Esophagus muscularis mucosa (tissue), 4 donors: ENCODE measurements at regions not wholly inside any gene's neighbourhood (a gene's known extent, or its start where the extent isn't known, plus 50 kb on each side); places are given as distances from the start of the nearest gene placed in this dataset.

Experiments used
- DNase-seq: peaks from one replicate; pipeline ENCODE4 v3.0.0-alpha.2; 2017; ENCODE audit errors: extremely low spot score
- H3K27ac ChIP-seq, 4 donors: fragments of 200-600 bp; sonication (generic); replicated peaks in 1 of 4; 1 replicate in 3 of 4; 2 replicates in 1 of 4; pipeline ENCODE4 v1.5.1; 2016 to 2019; ENCODE audit warnings: mild to moderate bottlenecking in 1 of 4
- H3K27me3 ChIP-seq, 4 donors: fragments of 200-600 bp; sonication (generic); one replicate each; pipeline versions ENCODE4 v1.5.1 to v1.6.0; 2016 to 2019
- H3K36me3 ChIP-seq, 4 donors: fragments of 200-600 bp; sonication (generic); one replicate each; pipeline ENCODE4 v1.5.1; 2016 to 2019
- H3K4me1 ChIP-seq, 4 donors: fragments of 200-600 bp; sonication (generic); one replicate each; pipeline ENCODE4 v1.5.1; 2016 to 2019
- H3K4me3 ChIP-seq, 4 donors: fragments of 200-600 bp; sonication (generic); 1 replicate in 2 of 4; 2 replicates in 2 of 4; pipeline ENCODE4 v1.5.1; 2016 to 2019; ENCODE audit warnings: mild to moderate bottlenecking in 4 of 4, moderate library complexity in 1 of 4
- H3K9me3 ChIP-seq, 4 donors: fragments of 200-600 bp; sonication (generic); 1 replicate in 3 of 4; 2 replicates in 1 of 4; pipeline ENCODE4 v1.5.1; 2016 to 2019
- CTCF ChIP-seq, 3 experiments: fragments of 200-600 bp in 2 of 3; fragments of 450-650 bp in 1 of 3; sonication (generic) in 2 of 3; IDR thresholded peaks; one replicate each; pipeline ENCODE4 v1.5.1; 2017 to 2019; ENCODE audit warnings: antibody characterized with exemption in 3 of 3, mild to moderate bottlenecking in 2 of 3, moderate library complexity in 1 of 3
- EP300 ChIP-seq: sonication (generic); formaldehyde crosslinking; IDR thresholded peaks from one replicate; pipeline ENCODE4 v1.6.1; 2017; ENCODE audit warnings: antibody characterized with exemption
- POLR2A ChIP-seq: fragments of 450-650 bp; IDR thresholded peaks from one replicate; pipeline ENCODE4 v1.6.1; 2017; ENCODE audit warnings: antibody characterized with exemption, moderate library complexity, mild to moderate bottlenecking, low read depth
- POLR2AphosphoS5 ChIP-seq, 2 donors: sonication (generic); formaldehyde crosslinking; IDR thresholded peaks; one replicate each; pipeline ENCODE4 v1.6.1; 2017; ENCODE audit warnings: antibody characterized with exemption in 2 of 2
- WGBS: methylation state at CpG from one replicate; pipeline ENCODE4 v1.1.5; 2018; 5-methylcytosine and 5-hydroxymethylcytosine counted together
- intact Hi-C: fragments of 100-400 bp; cut with DNase I; formaldehyde crosslinking; loops from one replicate; pipeline ENCODE4 v1.15.1; 2023
- small RNA-seq, 3 donors: library from RNA; depleted of rRNA; stranded (forward); fragments of <200 nt; gene quantifications; one replicate each; pipeline ENCODE3, GENCODE V24; 2016

DNA sequence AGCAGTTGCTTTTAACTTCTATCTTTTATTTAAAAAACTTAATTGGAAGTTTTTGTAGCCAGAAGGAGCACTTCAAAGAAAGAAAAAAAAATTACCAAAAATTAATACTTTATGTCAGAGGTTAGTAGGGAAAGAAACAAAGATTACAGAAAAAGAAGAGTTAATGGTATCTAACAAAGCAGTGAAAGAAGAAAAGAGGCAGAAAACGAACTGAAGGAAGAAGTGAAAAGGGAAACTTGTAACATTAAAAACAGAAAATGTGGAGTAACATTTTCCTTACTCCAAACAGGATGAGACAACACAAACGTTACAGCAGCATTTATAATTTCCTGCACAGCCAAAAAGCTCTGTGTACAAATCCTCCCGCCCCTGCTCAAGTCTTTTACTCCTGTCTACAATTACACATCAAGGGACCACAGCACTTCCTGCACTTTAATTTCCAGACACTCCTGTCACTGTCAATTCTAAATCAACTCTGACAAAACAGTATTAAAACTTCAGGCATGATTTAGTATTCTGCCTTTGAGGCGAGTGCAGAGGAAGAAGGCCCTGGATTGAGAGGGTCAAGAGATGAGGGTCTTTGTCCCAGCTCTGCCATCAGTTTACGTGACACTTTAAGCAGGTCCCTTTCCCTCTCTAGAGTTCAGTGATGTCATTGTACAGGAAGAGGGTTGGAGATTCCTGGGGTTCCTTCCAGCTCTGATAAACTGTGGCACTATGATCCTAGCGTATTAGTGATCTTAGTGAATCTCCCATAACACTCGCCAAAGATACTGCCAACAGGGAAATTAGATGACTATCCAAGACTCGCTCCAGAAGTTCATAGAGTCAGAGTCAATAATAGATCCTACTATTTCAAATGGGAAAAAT, 53.2 kb upstream of the LSM14A start:
- DNase-seq, result no peak
- peaks cover 0 to 36% (median 2%) of the 10 kb centered on the region in 4 donors for H3K27me3 ChIP-seq
- no peak overlapping the region for H3K27ac ChIP-seq
- intact Hi-C loops, result no loop called here
- no peaks in the 10 kb centered on the region for H3K36me3 ChIP-seq
- WGBS, result 56% methylated on average over 8 of the region's 8 CpGs
- no peaks in the 10 kb centered on the region for H3K4me1 ChIP-seq
- TF ChIP-seq CTCF (IDR thresholded peaks at IDR 0.05) (no peak), POLR2A (no peak), EP300 (no peak), POLR2AphosphoS5 (IDR thresholded peaks at IDR 0.05) (no peak)
- no peak overlapping the region for H3K4me3 ChIP-seq
- no peaks in the 10 kb centered on the region for H3K9me3 ChIP-seq

DNA sequence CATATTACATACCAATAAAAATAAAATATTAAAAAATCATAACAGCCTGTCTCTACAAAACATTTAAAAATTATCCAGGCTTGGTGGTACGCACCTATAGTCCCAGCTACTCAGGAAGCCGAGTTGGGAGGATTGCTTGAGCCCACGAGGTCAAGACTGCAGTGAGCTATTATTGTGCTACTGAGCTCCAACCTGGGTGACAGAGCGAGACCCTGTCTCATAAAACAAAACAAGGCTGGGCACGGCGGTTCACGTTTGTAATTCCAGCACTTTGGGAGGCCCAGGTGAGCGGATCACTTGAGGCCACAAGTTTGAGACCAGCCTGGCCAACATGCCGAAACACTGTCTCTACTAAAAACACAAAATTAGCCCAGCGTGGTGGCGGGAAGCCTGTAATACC, 52.2 kb upstream of the LSM14A start:
- H3K4me3 ChIP-seq, result no peak overlapping the region
- peaks cover 0 to 26% (median 2%) of the 10 kb centered on the region in 4 donors for H3K27me3 ChIP-seq
- H3K27ac ChIP-seq, result no peak overlapping the region
- intact Hi-C loops, result no loop called here
- H3K4me1 ChIP-seq, result no peaks in the 10 kb centered on the region
- no peaks in the 10 kb centered on the region for H3K36me3 ChIP-seq
- TF ChIP-seq POLR2A, result no peak
- no peak for TF ChIP-seq EP300
- no peak for TF ChIP-seq CTCF (IDR thresholded peaks at IDR 0.05)
- TF ChIP-seq POLR2AphosphoS5 (IDR thresholded peaks at IDR 0.05), result no peak
- H3K9me3 ChIP-seq, result no peaks in the 10 kb centered on the region
- DNase-seq, result no peak
- WGBS, result 81% methylated on average over 11 of the region's 11 CpGs

DNA sequence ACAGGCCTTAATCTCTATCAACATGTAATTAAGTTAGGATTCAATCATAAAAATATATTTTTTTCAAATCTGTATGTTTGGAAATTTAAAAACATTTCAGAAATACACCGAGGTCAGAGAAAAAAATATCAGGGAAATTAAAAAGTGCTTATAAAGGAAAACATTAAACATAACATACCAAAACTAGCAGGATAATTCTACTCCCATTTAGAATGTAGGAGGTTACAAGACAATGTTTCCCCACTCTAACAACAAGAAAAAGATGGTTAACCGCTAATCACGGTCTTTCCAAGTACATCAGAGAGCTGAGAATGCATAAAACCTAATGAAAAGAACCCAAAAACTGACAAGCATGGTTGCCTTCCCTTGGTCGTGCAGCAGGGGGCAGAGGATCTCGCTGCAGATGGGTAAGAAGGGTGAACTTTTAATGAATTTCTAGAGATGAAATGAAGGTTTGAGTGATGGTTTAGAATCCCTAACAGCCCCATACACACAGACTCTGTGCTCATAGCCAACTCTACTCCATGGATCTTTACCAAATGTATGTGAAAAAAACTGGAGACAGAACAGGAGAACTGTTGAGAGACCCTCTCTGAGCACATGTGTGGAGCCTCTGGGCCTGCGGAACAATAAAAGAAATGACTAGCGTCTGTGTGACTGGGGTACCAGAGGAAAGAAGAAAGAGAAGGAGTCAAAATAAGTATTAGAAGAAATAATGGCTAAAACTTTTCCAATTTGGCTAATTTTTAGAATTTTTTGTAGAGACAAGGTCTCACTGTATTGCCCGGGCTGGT, 51.3 kb upstream of the LSM14A start:
- Histone ChIP-seq H3K27ac (no peak overlapping the region), H3K36me3 (no peaks in the 10 kb centered on the region), H3K4me1 (no peaks in the 10 kb centered on the region), H3K4me3 (no peak overlapping the region), H3K27me3 (peaks cover 0 to 20% (median 0%) of the 10 kb centered on the region in 4 donors), H3K9me3 (no peaks in the 10 kb centered on the region)
- WGBS, result 56% methylated on average over 8 of the region's 8 CpGs
- intact Hi-C loops, result no loop called here
- TF ChIP-seq CTCF (IDR thresholded peaks at IDR 0.05) (peak; percentile 40 to 56 (median 52)), POLR2AphosphoS5 (IDR thresholded peaks at IDR 0.05) (no peak)
- no peak for DNase-seq

Small RNAs in the stretch of these regions (small RNA-seq; reads per million reads assigned to genes)
- gene RN7SL150P (0 reads per million in 3 donors), gene RPS4XP23 (0 reads per million in 3 donors)
